ENCODE measurements at regions not wholly inside any gene's neighbourhood (a gene's known extent, or its start where the extent isn't known, plus 50 kb on each side); places are given as distances from the start of the nearest gene placed in this dataset.

DNA sequence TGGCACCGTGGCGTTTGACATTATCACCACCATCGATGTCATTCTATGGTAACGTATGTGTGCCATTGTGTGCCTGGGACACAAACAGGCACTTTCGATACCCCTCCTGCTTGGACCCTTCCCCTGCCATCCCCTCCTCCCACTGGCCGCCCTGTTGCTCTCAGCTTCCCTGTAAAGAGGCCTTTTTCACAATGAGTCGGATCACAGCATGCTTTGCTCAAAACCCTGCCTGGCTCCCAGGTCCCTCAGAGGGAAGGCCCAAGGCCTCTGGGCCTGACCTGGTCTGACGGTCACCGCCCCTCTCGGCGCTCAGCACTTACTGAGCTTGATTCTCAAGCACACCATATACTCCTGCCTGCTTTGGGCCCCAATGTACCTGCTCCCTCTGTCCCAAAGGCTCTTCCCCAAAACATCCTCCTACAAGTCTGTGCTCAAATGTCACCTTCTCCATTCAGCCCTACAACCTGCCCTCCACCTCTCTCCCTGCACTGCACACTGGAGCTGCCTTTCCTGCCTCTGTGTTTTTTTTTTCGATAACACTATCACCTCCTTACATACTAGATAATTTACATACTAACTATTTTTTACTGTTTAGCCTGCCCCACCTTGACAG is 303.8 kb downstream of the SOX9 start:
- no peak for DNase-seq (ENCODE audit: low spot score)

DNA sequence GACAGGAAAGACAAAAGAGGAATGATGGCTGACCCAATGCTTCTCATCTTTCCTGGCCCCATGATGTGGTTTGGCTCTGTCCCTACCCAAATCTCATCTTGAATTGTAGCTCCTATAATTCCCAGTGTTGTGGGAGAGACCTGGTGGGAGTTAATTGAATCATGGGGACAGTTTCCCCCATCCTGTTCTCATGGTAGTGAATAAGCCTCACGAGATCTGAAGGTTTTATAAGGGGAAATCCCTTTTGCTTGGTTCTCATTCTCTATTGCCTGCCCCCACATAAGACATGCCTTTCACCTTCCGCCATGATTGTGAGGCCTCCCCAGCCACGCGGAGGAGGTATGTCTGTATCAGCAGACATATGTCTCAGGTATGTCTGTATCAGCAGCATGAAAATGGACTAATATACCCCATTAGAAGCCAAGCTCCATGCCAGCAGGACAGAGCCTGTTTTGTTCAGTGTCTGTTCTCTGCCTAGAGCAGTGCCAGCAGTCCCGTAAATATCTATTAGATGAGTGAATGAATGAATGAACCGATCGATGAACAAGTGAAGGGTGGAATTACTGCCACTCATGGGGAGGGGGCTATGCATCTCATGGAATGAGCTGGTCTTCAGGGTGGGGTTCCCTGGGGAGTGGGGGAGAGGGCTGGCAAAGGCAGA is 304.4 kb downstream of the SOX9 start:
- no peak for DNase-seq (ENCODE audit: low spot score)

DNA sequence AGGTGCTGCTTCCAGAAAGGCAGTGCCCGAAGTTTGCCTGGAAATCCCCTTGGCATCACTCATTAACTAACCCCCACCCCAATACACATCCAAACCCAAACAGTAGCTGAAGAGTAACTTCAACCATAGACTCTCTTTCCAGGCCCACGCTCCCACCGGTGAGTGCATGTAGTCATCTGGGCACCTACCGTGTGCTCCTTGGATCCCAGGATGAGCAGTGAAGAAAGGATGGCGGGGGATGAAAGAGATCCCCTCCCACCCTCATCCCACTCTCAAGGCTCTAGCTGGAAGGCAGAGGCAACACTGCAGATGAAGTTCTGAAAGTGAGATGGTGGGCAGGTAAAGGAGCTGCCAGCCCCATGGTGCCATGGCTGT is 305.0 kb downstream of the SOX9 start:
- no peak for DNase-seq (ENCODE audit: low spot score)

DNA sequence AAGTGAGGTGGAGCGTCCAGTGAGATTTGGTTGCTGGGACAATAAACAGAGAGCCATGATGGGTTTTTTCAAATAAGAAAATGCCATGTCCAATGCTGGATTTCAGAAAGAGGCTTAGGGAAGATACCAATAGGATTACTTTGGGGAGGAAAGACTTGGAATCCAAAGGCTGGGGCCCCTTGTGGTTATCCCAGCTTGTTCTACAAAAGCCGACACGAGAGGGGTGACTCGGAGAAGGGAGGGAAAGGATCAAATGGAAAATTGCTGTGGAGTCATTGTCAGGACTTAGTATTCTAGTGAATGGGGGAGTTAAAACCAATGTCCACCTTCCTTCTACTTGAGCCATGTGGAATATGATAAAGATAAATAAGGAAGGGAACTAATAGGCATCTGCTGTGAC is 305.5 kb downstream of the SOX9 start:
- DNase-seq (ENCODE audit: low spot score): no peak

DNA sequence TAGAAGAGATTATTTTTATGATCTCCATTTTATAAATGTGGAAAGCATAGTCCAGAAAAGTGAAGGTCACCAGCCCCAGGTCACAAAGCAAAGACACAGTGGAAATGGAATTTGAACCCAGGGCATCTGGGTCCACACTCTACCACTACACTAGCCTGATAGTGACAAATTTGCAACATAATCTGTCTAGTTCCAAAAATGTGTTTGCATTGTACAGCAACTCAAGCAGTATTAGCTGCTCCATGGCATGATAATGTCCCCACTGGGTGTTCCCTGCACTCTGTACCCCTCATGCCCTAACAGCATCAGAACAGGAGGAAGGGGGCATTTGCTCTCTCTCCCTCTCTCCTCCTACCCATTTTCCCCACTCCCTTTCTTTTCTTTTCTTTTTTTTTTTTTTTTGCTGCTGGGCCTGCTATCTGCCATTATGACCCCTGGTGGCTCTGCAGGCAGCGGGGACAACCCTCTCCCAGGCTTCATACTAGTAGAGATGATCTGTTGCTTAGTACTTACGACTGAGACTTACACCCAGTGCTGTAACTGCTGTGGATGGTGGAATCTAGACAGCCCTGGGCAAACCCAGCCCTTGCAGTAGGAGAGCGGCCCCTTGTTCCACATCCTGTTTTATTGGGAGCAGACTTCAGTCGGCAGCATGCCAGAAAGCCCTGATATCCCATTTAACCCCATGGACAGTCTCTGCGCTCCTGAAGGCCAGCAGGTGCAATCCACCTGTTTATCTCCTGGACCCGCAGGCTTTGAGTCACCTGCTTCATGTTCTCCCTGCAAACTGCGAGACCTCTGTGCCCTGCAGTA is 306.3 kb downstream of the SOX9 start:
- DNase-seq (ENCODE audit: low spot score): peak; percentile 73

DNA sequence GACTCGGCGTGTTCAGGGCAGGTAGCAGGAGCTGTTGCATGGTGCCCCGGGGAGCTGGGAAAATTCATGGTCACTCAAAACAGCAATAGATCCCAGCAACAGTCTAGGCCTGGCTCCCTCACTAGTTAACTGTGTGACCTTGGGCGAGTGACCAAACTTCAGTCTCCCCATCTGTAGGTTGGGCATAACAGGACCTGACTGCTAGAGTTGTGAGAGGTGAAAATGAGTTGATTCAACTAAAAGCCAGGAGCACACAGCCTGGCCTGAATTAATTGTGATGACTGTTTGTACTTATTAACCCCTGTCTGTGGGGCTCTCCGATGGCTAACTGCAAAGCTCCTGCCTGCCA is 306.9 kb downstream of the SOX9 start:
- DNase-seq (ENCODE audit: low spot score): no peak

DNA sequence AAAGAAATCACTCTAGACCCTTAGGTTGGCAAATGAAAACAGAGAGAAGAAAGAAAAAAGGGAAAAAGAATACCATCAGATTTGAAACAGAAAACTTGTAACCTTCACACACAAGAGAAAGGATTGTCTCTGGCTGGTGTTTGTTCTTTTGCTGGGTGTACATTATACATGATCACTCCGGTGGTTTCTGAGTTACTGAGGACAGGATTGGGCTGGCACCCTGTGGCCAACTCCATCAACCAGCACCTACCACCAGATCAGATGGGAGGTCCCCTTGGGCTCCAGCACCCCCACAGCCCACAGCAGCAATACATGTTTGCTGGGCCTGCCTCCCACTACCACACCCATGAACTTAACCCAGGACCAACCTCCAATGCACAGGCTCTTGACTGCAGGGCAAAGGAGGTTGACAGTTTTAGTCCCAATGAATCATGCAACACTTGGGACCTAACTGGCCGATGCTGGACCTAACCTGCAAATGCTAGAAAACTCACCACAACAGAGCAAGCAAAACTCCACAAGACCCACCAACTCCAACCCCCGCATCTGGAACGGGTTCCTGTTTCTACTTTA is 308.3 kb downstream of the SOX9 start:
- no peak for DNase-seq (ENCODE audit: low spot score)

DNA sequence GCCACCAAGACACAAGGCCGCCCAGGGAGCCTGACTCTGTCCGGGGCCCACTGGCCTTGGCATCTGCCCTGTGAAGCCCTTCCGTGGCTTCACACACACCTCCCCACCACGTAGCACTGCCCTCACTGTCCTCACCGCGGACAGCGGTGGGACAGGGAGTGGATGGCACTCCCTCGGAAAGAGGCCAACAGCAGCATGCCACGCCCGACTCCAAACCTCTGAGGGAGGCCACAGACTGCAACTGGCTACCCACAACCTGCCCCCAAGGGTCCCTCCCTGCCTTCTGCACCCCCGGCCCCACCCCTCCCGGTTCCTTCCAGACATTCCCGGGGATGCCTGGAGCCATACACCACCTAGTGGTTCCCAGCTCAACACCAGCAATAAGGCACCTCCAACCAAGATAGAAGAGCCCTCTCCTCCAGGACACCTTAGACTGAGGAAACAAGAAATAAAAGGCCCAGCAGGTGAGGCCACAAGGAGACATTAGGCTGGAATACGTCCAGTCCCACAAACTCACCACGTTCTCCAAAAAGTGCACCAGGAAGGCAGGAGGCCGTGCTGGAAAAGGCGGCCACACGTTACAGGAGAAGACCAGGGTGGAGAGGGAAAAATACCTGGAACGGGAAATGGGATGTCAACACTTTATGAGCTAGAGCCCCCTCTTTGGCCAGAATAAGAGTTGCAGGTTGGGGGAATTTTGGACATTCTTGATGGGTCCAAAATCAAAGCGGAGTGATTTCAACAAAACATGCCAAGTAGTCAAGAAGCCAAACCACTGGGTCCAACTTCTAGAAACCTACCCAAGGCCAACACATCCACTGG is 310.0 kb downstream of the SOX9 start:
- DNase-seq (ENCODE audit: low spot score): no peak

DNA sequence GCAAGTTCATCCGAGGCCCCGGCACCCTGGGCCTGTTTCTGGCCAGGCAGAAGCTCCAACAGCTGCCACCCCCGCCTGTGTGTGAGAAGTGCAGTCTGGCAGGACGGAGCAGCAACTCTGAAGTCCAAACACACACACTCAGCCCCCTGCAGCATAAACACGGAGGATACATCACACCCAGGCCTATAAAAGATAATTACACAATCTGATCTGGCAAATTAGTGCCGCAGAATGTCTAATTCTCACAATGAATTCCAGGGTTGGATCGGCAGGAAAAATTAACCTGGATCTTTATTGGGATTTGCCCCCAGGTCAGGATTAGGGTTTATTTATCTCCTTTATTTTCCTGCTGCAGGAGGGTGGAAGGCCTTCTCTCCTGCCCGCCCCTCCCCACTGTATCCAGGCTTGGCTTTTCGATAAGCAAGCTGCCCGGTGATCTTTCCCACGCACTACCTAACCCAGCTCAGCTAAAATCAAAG is 311.4 kb downstream of the SOX9 start:
- no peak for DNase-seq (ENCODE audit: low spot score)

DNA sequence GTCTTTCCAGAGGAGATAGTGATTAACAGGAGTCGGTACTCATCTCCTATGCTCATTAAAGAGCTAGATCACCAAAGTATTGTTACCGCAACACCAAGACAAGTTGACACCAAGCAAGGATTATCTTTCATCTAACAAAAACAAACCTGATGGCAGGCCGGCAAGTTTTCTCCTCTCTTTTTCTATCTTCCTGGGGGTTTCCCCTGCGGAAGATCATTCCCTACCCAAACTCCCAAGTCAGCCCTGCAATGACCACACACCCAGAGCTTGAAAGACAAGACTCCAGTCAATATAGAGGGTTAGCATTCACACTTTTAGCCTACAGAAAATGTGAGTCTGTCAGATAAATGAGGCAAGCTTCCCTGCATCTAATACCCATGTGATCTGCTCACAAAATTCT is 312.1 kb downstream of the SOX9 start:
- DNase-seq (ENCODE audit: low spot score): no peak

DNA sequence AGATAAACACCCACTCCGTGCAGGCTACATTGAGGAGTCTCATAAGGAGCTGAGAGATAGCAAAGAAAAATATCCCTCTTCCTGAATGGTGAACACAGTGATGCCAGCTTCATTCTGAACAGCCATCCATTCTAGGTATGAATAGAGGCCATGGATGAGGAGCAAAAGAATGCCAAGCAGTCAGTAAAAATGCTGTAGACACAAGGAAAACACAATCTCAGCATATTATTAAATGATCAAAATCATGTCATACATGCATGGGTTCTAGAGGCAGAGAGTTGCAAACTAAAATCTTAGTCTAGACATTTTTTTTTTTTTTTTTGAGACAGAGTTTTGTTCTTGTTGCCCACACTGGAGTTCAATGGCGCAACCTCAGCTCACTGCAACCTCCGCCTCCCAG is 313.0 kb downstream of the SOX9 start:
- DNase-seq (ENCODE audit: low spot score): no peak

DNA sequence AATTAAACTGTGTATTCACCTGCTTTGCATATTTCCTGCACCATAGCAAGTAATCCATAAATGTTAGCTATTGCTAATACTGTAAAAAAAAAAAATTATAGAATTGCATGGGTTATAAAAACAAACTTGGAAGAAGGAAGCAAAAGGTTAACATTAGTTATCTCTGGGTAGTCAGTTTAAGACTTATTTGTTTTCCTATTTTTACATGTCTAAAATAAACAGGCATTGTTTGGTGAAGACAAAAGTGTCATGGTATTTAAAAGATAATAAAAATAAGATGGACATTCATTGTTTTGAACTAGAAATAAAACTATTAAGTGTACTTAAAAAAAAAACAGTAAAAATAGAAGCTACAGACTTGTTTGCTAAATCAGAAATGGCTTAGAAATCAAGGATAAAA is 313.8 kb downstream of the SOX9 start:
- DNase-seq (ENCODE audit: low spot score): no peak

DNA sequence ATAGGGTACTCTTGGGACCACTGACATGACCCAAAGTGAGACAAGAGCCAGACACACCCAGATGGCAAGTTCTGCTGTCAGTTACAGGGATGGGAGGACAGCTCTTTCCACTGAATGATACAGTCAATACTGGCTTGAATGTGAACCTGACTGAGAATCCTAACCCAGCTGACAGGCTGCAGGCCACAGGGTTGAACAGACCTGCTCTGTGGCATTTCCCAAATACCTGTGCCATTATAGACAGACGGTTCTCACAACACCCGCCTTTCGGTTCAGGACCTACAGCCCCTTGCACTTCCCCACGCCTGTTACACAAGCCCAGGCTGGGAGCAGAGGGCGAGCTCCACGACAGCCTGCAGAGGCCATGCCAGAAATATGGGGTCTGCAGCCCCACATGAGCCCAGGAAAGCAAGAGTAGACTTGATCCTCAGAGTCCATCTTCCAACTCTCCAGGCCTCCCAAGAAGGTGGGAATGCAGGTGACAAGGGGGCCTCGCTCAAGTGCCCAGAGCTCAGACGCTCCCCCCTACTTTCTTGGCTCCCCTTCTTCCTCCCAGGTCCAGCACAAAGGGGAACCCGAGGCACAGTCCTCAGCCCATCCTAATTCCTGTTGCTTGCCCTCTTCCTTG is 314.3 kb downstream of the SOX9 start:
- DNase-seq (ENCODE audit: low spot score): no peak

DNA sequence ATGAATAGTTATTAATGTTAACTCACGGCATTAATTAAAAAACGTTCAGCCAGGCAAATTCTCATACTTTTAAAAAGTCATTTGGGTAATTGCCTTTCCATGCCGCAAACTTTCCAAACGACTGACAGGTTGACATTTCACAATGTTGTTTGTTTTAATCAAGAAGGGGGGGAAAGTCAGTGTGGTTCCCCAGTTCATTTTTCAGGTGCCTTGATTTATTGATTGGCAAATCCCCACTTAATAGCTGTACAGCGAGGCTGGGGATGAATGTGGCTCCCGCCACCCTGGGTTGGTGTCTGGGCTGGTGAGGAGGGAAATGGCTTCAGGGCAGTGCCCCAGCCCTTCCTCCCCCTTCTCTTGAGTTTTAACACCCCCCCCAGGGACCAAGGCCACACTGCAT is 318.0 kb downstream of the SOX9 start:
- DNase-seq (ENCODE audit: low spot score): no peak

DNA sequence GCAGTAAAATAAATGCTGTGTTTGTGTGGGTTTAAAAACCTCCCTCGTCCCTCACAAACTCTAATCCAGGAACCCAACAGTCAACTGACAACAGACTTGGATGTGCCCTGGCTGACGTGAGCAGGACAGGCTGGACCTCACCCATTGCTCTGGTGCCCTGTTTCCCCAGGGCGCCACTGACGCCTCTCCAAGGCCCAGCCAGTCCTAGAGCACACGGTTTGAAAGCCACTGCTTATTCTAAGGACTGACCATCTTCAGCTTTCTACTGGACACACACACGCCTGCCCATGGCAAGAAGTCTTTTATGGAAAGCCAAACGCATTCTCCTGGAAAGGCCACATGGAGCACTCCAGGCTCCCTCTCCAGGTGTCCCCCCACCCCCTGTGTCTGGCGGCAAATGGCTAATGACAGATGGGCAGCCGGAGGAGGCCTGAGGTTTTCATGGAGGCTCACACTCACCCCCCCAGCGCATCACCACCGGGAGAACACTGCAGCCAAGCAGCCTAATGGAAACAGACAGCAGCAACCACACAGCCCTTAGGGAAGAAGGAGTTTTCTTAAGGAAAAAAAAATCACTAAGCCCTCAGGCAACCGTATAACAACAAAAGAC is 319.2 kb downstream of the SOX9 start:
- no peak for DNase-seq (ENCODE audit: low spot score)

DNA sequence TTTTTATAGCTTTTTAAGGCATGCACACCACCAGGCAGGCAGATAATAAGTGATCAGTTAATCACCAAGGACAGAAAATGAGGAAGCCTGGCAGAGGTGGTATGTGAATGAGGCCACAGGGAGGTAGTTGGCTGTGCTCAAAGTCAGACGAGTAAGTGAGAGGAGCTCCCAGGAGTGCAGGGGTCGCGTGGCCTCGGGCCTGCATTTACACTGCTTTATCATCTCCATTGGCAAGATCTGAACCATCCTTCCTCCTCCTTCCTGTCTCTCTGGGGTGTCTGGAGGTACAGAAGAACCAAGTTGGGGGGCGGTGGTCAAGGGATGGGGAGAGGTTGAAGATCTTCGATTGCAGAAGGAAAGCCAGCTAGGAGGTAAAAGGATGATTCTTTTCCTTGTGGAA is 320.1 kb downstream of the SOX9 start:
- no peak for DNase-seq (ENCODE audit: low spot score)

DNA sequence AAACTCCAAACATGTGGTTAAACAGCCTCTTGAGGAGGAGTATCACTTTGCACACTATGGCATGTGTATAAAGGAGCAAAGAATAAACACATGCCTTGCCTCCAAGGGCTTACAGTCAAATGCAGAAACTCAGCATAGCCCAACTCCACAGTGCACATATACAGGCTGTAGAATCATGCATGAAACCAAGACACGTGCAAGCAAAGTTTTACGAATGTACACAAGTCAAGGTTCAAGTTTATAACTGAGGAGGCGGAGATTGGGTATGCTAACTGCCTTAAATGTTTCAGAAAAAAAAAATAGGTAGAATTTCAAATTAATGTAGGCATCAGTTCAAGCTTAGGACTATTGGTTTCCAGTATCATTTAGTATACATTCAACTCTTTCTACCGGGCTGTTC is 321.1 kb downstream of the SOX9 start:
- no peak for DNase-seq (ENCODE audit: low spot score)

DNA sequence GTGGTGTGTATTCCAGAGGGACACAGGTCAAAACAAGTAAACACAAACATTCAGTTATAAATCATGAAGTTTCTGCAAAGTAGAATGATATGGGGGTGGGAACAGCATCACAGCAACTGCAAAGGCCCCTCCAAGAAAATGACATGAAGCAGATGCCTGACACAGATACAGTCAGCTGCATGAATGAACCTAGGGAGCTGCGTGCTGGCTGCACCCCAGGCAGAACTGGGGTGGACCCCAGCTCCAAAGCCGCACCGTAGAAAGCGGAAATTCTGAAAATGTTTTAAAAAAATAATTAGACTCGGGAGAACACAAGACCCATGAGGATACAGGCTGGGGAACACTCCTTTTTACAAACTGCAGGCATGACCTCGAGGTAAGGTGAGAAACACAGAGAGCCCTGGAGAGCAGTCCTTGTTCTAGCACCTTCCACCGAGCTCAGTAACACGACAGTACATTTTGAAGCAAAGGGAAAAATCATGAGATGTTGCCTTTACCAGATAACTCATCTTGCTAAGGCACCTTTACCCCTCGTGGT is 323.8 kb downstream of the SOX9 start:
- DNase-seq (ENCODE audit: low spot score): no peak

DNA sequence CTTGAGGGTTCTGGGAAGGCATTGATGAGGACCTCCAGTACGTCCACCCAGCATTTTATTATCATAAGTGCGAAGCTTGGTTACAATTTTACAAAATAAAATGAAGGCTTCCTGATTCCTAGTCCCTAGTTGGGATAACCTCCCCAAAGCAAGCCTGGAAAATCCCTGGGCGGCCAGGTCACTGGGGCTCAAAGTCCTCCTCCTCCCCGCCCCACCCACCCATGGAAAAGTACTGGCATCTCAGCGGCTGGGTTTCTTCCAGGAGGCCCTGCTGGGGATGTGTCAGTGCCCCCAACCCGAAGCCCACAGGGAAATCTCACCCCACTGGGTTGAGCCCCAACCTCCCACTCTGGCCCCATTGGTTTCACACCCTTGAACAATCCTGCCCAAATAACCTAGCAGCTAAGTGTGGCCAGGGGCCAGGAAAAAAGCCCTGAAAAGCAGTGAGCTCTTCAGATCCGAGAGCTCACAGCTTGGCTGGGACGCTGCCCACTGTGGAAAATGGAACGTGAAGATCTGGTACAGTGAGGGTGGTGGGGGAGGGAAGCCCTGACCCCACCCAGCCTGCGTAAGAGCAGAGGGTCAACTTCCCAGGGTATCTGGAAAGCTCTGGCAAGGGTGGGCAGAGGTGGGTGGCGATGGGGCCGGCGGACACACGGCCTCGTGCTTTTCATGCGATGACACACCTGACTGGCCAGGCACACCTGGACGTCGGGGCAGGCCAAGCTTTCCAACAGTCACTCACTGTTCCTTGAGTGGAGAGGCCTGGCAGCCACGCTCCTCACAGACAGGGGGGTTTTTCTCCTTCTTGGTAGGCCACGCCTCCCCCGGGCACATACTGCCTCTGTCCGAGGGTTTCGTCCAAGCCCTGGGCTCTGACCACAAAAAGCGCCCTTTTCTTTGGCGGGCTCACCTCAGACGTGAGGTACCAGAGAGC is 324.5 kb downstream of the SOX9 start:
- DNase-seq (ENCODE audit: low spot score): peak; percentile 73

All from HT-29 (cell line).